ENCODE measurements at regions not wholly inside any gene's neighbourhood (a gene's known extent, or its start where the extent isn't known, plus 50 kb on each side); places are given as distances from the start of the nearest gene placed in this dataset.

- Histone ChIP-seq H3K27ac (ENCODE audit: insufficient read depth, low read depth, low read length) (no peak overlapping the region), H3K9me3 (replicated peaks; ENCODE audit: control insufficient read depth, insufficient read depth, low read length) (no peaks in the 10 kb centered on the region), H3K4me1 (ENCODE audit: control insufficient read depth, extremely low read depth, insufficient read depth, low read length) (no peaks in the 10 kb centered on the region), H3K4me2 (ENCODE audit: insufficient read depth, low read length) (no peak overlapping the region), H4K20me1 (replicated peaks; ENCODE audit: control insufficient read depth, extremely low read depth, insufficient read depth, low read length) (no peaks in the 10 kb centered on the region), H2AFZ (ENCODE audit: low read depth, low read length) (no peak overlapping the region), H3K9me1 (replicated peaks; ENCODE audit: control insufficient read depth, extremely low read depth, insufficient read depth, low read length) (no peaks in the 10 kb centered on the region), H3K79me2 (ENCODE audit: control insufficient read depth, insufficient read depth, low read length) (no peaks in the 10 kb centered on the region), H3K4me3 (replicated peaks in 1 of 3; ENCODE audit: insufficient read depth in 1 of 3, low read depth in 1 of 3, low read length in 3 of 3) (no peak overlapping the region), H3K36me3 (ENCODE audit: control insufficient read depth in 2 of 2, extremely low read depth in 1 of 2, insufficient read depth in 2 of 2, low read length in 2 of 2) (no peaks in the 10 kb centered on the region), H3K27me3 (ENCODE audit: control insufficient read depth in 2 of 2, insufficient read depth in 2 of 2, low read length in 2 of 2) (peaks cover 2 to 3% of the 10 kb centered on the region in 2 experiments), H3K9ac (replicated peaks; ENCODE audit: extremely low read depth, insufficient read depth, low read length) (no peak overlapping the region)
- POLR2A ChIA-PET: no interaction called here
- dilution Hi-C loops (cut with MboI; ENCODE audit: extremely low pct_ligation_motif_present, low sequenced_read_pairs): no loop called here
- TF ChIP-seq EZH2 (IDR thresholded peaks at IDR 0.05; ENCODE audit: borderline replicate concordance, low read depth, low read length, severe bottlenecking): no peak
- intact Hi-C loops (cut with micrococcal nuclease): no loop called here
- BruUV-seq (replicated peaks): no TSS peak
- CTCF ChIA-PET: no interaction called here
- DNase-seq (ENCODE audit: low read depth, low spot score) (no peak), FAIRE-seq (no peak)
Observed at GRCh38 chr6:169953686-169954085, 202.3 kb downstream of the ERMARD start.

DNA sequence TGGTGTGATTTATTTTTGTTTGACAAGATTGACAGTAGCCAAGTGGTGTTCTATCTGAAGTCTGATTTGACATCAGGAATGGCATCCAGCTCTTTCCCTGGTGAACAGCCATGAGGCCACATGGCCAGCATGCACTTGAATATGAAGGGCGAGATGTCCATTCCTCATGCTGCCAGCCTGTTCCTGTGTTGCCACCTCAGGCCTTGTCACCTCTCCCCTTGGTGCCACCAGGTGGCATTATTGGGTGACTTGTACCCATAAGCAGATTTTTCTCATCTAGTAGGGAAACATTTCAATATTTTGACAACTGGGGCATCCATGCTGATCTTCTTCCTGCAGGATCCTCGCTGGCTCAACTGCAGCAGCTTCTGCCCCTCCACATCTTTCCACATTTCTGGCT lies 199.1 kb downstream of the ERMARD start:
- Histone ChIP-seq H3K79me2 (ENCODE audit: control insufficient read depth, insufficient read depth, low read length) (no peaks in the 10 kb centered on the region), H3K27ac (ENCODE audit: insufficient read depth, low read depth, low read length) (no peak overlapping the region)

More for the DNA sequence above, 199.1 kb downstream of the ERMARD start:
- no peak overlapping the region for H2AFZ ChIP-seq (ENCODE audit: low read depth, low read length)
- no peak overlapping the region for H3K9ac ChIP-seq (replicated peaks; ENCODE audit: extremely low read depth, insufficient read depth, low read length)
- no peaks in the 10 kb centered on the region for H3K9me1 ChIP-seq (replicated peaks; ENCODE audit: control insufficient read depth, extremely low read depth, insufficient read depth, low read length)
- no peaks in the 10 kb centered on the region for H3K9me3 ChIP-seq (replicated peaks; ENCODE audit: control insufficient read depth, insufficient read depth, low read length)
- TF ChIP-seq EZH2 (IDR thresholded peaks at IDR 0.05; ENCODE audit: borderline replicate concordance, low read depth, low read length, severe bottlenecking) (no peak), FOS (IDR thresholded peaks at IDR 0.05; ENCODE audit: borderline replicate concordance, insufficient read depth, low read length) (no peak), GATA2 (IDR thresholded peaks at IDR 0.05; ENCODE audit: insufficient read depth, insufficient read length, low read depth, low read length) (no peak), POLR2A (IDR thresholded peaks at IDR 0.05; ENCODE audit: low read depth, low read length) (no peak), MYC (IDR thresholded peaks at IDR 0.05; ENCODE audit: low read depth, low read length) (no peak), JUN (IDR thresholded peaks at IDR 0.05; ENCODE audit: borderline replicate concordance, insufficient read depth, insufficient read length, low read depth) (no peak), POLR2AphosphoS5 (IDR thresholded peaks at IDR 0.05; ENCODE audit: insufficient read depth, low read depth, low read length) (no peak), MAX (IDR thresholded peaks at IDR 0.05; ENCODE audit: insufficient read depth, insufficient read length) (no peak)
- TF ChIP-seq, protein P1, sequence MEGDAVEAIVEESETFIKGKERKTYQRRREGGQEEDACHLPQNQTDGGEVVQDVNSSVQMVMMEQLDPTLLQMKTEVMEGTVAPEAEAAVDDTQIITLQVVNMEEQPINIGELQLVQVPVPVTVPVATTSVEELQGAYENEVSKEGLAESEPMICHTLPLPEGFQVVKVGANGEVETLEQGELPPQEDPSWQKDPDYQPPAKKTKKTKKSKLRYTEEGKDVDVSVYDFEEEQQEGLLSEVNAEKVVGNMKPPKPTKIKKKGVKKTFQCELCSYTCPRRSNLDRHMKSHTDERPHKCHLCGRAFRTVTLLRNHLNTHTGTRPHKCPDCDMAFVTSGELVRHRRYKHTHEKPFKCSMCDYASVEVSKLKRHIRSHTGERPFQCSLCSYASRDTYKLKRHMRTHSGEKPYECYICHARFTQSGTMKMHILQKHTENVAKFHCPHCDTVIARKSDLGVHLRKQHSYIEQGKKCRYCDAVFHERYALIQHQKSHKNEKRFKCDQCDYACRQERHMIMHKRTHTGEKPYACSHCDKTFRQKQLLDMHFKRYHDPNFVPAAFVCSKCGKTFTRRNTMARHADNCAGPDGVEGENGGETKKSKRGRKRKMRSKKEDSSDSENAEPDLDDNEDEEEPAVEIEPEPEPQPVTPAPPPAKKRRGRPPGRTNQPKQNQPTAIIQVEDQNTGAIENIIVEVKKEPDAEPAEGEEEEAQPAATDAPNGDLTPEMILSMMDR (IDR thresholded peaks at IDR 0.05; ENCODE audit: extremely low read depth in 1 of 2, insufficient read depth in 1 of 2, low read depth in 1 of 2, low read length in 2 of 2): no peak
- peaks cover 2 to 3% of the 10 kb centered on the region in 2 experiments for H3K27me3 ChIP-seq (ENCODE audit: control insufficient read depth in 2 of 2, insufficient read depth in 2 of 2, low read length in 2 of 2)
- DNase-seq (ENCODE audit: low read depth, low spot score) (no peak), FAIRE-seq (no peak)
- dilution Hi-C loops (cut with MboI; ENCODE audit: extremely low pct_ligation_motif_present, low sequenced_read_pairs): no loop called here
- H3K4me1 ChIP-seq (ENCODE audit: control insufficient read depth, extremely low read depth, insufficient read depth, low read length): no peaks in the 10 kb centered on the region
- BruUV-seq (replicated peaks): no TSS peak
- no peak overlapping the region for H3K4me3 ChIP-seq (replicated peaks in 1 of 3; ENCODE audit: insufficient read depth in 1 of 3, low read depth in 1 of 3, low read length in 3 of 3)
- ChIA-PET CTCF (interaction anchor here (1.5 kb wide), 2 partner anchors 119 to 567 kb away, joined by 5 to 7 read pairs; no protein-coding TSS in a partner anchor), POLR2A (no interaction called here)
- H3K36me3 ChIP-seq (ENCODE audit: control insufficient read depth in 2 of 2, extremely low read depth in 1 of 2, insufficient read depth in 2 of 2, low read length in 2 of 2): no peaks in the 10 kb centered on the region
- H3K4me2 ChIP-seq (ENCODE audit: insufficient read depth, low read length): no peak overlapping the region
- H4K20me1 ChIP-seq (replicated peaks; ENCODE audit: control insufficient read depth, extremely low read depth, insufficient read depth, low read length): no peaks in the 10 kb centered on the region
- intact Hi-C loops (cut with micrococcal nuclease): no loop called here
